G401.6 (cell line): ENCODE measurements at regions not wholly inside any gene's neighbourhood (a gene's known extent, or its start where the extent isn't known, plus 50 kb on each side); places are given as distances from the start of the nearest gene placed in this dataset.
"Not testable (repeated sequence)": the region's sequence is repeated elsewhere in the genome, so short reads cannot be mapped to it uniquely, and the experiment has no call there.

Experiments used
- FAIRE-seq: peaks from 2 replicates; lab custom pipeline; 2012; peaks lifted over from hg19 to GRCh38; lab: Jason Lieb, UNC

- no peak for FAIRE-seq
Measured at GRCh38 chr16:8183176-8184099, 406.9 kb downstream of the TMEM114 start.

- FAIRE-seq = no peak
Measured at GRCh38 chr16:8182761-8183160, 407.6 kb downstream of the TMEM114 start.

GRCh38 chr16:8179615-8180014 is 410.7 kb downstream of the TMEM114 start:
- no peak for FAIRE-seq

- no peak for FAIRE-seq
Measured at GRCh38 chr16:8178271-8178670, 412.0 kb downstream of the TMEM114 start.

GRCh38 chr16:8175411-8175810 is 414.9 kb downstream of the TMEM114 start:
- no peak for FAIRE-seq

- no peak for FAIRE-seq
Measured at GRCh38 chr16:8173111-8173644, 417.1 kb downstream of the TMEM114 start.

- FAIRE-seq = no peak
Measured at GRCh38 chr16:8172551-8172950, 417.8 kb downstream of the TMEM114 start.

- FAIRE-seq = no peak
Measured at GRCh38 chr16:8168016-8168415, 422.3 kb downstream of the TMEM114 start.

- FAIRE-seq = no peak
Measured at GRCh38 chr16:8167436-8167835, 422.9 kb downstream of the TMEM114 start.

- FAIRE-seq = no peak
Measured at GRCh38 chr16:8158051-8158450, 432.3 kb downstream of the TMEM114 start.

- no peak for FAIRE-seq
Measured at GRCh38 chr16:8155275-8155674, 435.0 kb downstream of the TMEM114 start.

- FAIRE-seq = no peak
Measured at GRCh38 chr16:8146256-8147012, 443.9 kb downstream of the TMEM114 start.

- no peak for FAIRE-seq
Measured at GRCh38 chr16:8138666-8139065, 451.6 kb downstream of the TMEM114 start.

GRCh38 chr16:8137606-8138005 is 452.7 kb downstream of the TMEM114 start:
- no peak for FAIRE-seq

- FAIRE-seq = no peak
Measured at GRCh38 chr16:8130197-8130596, 460.1 kb downstream of the TMEM114 start.

- FAIRE-seq = no peak
Measured at GRCh38 chr16:8127070-8127469, 463.2 kb downstream of the TMEM114 start.

GRCh38 chr16:8126313-8126712 is 464.0 kb downstream of the TMEM114 start:
- no peak for FAIRE-seq

- no peak for FAIRE-seq
Measured at GRCh38 chr16:8120001-8120400, 470.3 kb downstream of the TMEM114 start.

- no peak for FAIRE-seq
Measured at GRCh38 chr16:8115814-8116213, 474.5 kb downstream of the TMEM114 start.

- not testable (repeated sequence) for FAIRE-seq
Measured at GRCh38 chr16:8114941-8115340, 475.4 kb downstream of the TMEM114 start.

GRCh38 chr16:8113843-8114242 is 476.5 kb downstream of the TMEM114 start:
- FAIRE-seq = no peak

GRCh38 chr16:8110572-8111514 is 479.5 kb downstream of the TMEM114 start:
- no peak for FAIRE-seq
